Esophagus muscularis mucosa (tissue), 4 donors: ENCODE measurements at regions not wholly inside any gene's neighbourhood (a gene's known extent, or its start where the extent isn't known, plus 50 kb on each side); places are given as distances from the start of the nearest gene placed in this dataset.

Source experiments
- DNase-seq: peaks from one replicate; pipeline ENCODE4 v3.0.0-alpha.2; 2017; ENCODE audit errors: extremely low spot score
- H3K27ac ChIP-seq, 4 donors: fragments of 200-600 bp; sonication (generic); replicated peaks in 1 of 4; 1 replicate in 3 of 4; 2 replicates in 1 of 4; pipeline ENCODE4 v1.5.1; 2016 to 2019; ENCODE audit warnings: mild to moderate bottlenecking in 1 of 4
- H3K27me3 ChIP-seq, 4 donors: fragments of 200-600 bp; sonication (generic); one replicate each; pipeline versions ENCODE4 v1.5.1 to v1.6.0; 2016 to 2019
- H3K36me3 ChIP-seq, 4 donors: fragments of 200-600 bp; sonication (generic); one replicate each; pipeline ENCODE4 v1.5.1; 2016 to 2019
- H3K4me1 ChIP-seq, 4 donors: fragments of 200-600 bp; sonication (generic); one replicate each; pipeline ENCODE4 v1.5.1; 2016 to 2019
- H3K4me3 ChIP-seq, 4 donors: fragments of 200-600 bp; sonication (generic); 1 replicate in 2 of 4; 2 replicates in 2 of 4; pipeline ENCODE4 v1.5.1; 2016 to 2019; ENCODE audit warnings: mild to moderate bottlenecking in 4 of 4, moderate library complexity in 1 of 4
- H3K9me3 ChIP-seq, 4 donors: fragments of 200-600 bp; sonication (generic); 1 replicate in 3 of 4; 2 replicates in 1 of 4; pipeline ENCODE4 v1.5.1; 2016 to 2019
- EP300 ChIP-seq: sonication (generic); formaldehyde crosslinking; IDR thresholded peaks from one replicate; pipeline ENCODE4 v1.6.1; 2017; ENCODE audit warnings: antibody characterized with exemption
- POLR2A ChIP-seq: fragments of 450-650 bp; IDR thresholded peaks from one replicate; pipeline ENCODE4 v1.6.1; 2017; ENCODE audit warnings: antibody characterized with exemption, moderate library complexity, mild to moderate bottlenecking, low read depth
- POLR2AphosphoS5 ChIP-seq, 2 donors: sonication (generic); formaldehyde crosslinking; IDR thresholded peaks; one replicate each; pipeline ENCODE4 v1.6.1; 2017; ENCODE audit warnings: antibody characterized with exemption in 2 of 2
- WGBS: methylation state at CpG from one replicate; pipeline ENCODE4 v1.1.5; 2018; 5-methylcytosine and 5-hydroxymethylcytosine counted together
- intact Hi-C: fragments of 100-400 bp; cut with DNase I; formaldehyde crosslinking; loops from one replicate; pipeline ENCODE4 v1.15.1; 2023
- TF ChIP-seq, protein P1 (sequence below), 3 experiments: fragments of 200-600 bp in 2 of 3; fragments of 450-650 bp in 1 of 3; sonication (generic) in 2 of 3; IDR thresholded peaks; one replicate each; pipeline ENCODE4 v1.5.1; 2017 to 2019; ENCODE audit warnings: antibody characterized with exemption in 3 of 3, mild to moderate bottlenecking in 2 of 3, moderate library complexity in 1 of 3

- no peaks in the 10 kb centered on the region for H3K27me3 ChIP-seq
- intact Hi-C loops = no loop called here
Observed at GRCh38 chr5:124633209-124633608, 113.2 kb downstream of the ZNF608 start.

DNA sequence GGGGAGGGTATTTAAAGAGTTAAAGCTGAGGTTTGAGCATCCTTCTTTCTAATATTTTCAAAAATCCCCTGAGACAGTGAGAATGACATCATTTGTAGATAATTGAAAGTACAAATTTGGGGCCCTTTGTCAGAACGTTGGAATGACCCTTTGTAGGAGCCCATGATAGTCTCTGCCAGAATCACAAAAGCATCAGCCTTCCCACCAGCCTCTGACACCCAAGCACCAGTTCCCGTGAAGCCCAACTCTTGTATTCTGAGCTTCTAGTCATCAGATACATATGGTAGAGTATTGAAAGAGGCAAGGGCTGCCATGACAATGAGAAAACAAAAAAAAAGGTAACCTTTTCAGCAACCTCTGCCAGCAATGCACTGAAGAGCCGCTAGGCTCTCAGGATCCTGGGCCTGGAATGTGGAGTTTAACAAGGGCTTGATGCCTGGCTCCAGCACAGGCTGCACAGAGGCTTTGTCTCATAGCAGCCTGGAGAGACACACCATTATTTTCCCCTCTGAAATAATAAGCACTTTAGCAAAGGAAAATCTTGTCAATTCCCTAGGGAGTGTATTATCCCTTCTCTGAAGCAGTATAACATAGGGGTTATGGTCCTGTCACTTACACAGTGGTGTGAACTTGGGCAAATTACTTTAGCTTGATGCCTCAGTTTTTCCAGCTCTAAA lies 114.4 kb downstream of the ZNF608 start:
- Histone ChIP-seq H3K27me3 (no peaks in the 10 kb centered on the region), H3K4me3 (no peak overlapping the region), H3K9me3 (no peaks in the 10 kb centered on the region), H3K27ac (no peak overlapping the region), H3K36me3 (no peaks in the 10 kb centered on the region), H3K4me1 (peaks cover 8 to 30% (median 16%) of the 10 kb centered on the region in 4 donors)
- no peak for DNase-seq
- TF ChIP-seq, protein P1, sequence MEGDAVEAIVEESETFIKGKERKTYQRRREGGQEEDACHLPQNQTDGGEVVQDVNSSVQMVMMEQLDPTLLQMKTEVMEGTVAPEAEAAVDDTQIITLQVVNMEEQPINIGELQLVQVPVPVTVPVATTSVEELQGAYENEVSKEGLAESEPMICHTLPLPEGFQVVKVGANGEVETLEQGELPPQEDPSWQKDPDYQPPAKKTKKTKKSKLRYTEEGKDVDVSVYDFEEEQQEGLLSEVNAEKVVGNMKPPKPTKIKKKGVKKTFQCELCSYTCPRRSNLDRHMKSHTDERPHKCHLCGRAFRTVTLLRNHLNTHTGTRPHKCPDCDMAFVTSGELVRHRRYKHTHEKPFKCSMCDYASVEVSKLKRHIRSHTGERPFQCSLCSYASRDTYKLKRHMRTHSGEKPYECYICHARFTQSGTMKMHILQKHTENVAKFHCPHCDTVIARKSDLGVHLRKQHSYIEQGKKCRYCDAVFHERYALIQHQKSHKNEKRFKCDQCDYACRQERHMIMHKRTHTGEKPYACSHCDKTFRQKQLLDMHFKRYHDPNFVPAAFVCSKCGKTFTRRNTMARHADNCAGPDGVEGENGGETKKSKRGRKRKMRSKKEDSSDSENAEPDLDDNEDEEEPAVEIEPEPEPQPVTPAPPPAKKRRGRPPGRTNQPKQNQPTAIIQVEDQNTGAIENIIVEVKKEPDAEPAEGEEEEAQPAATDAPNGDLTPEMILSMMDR (IDR thresholded peaks at IDR 0.05) = no peak
- no peak for TF ChIP-seq POLR2AphosphoS5 (IDR thresholded peaks at IDR 0.05)
- no peak for TF ChIP-seq EP300
- intact Hi-C loops = no loop called here
- WGBS = 49% methylated on average over 3 of the region's 3 CpGs

More at GRCh38 chr5:124633209-124633608, 113.2 kb downstream of the ZNF608 start:
- DNase-seq = no peak
- Histone ChIP-seq H3K27ac (no peak overlapping the region), H3K9me3 (no peaks in the 10 kb centered on the region), H3K4me1 (peaks cover 8 to 28% (median 16%) of the 10 kb centered on the region in 4 donors), H3K4me3 (no peak overlapping the region), H3K36me3 (peaks cover 0 to 3% (median 0%) of the 10 kb centered on the region in 4 donors)
- 96% methylated on average over 5 of the region's 5 CpGs for WGBS
- TF ChIP-seq POLR2A (no peak), POLR2AphosphoS5 (IDR thresholded peaks at IDR 0.05) (no peak), EP300 (no peak)
- TF ChIP-seq, protein P1 (IDR thresholded peaks at IDR 0.05) = no peak

DNA sequence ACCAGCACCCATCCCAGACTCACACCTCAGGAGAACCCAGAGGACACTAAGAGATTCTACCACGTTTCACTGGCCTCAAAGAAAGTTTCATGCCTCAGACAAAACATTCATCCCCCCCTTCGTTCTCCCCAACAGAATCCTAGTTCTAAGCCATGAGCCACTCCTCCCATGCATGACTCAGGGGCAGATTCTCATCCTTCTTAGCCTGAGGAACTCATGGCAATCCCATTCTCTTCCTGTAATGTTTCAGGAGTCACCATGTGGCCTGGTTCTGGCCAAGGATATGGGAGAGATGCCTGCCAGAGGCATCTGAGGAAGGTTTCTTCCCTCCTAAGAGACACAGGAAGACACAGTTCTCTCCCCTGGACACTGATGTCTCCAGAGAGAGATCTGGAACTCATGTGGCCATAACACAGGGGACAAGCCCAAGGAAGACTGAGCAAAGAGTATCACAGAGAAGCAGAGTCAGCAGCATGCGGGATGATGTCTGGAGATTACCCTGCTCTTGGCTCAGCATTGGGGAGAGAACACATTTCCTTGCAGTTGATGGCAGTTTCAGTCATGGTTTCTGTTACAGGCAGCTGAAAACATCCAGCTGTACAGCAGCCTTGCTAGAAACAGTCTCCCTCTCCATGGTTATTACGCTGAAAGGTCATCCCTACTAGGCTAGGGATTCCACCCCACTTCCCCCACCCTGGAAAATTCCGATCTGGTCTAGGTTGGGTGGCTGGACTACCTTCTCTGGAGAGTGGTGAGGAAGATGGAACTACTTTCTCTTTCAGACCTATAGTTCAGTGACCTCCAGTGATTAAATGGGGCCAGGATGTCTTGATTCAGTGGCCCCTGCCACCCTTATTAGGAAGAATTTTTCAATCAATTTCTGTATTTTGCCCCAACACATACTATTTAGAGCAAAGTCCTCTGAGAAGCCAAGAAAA lies 115.4 kb downstream of the ZNF608 start:
- no peaks in the 10 kb centered on the region for H3K9me3 ChIP-seq

DNA sequence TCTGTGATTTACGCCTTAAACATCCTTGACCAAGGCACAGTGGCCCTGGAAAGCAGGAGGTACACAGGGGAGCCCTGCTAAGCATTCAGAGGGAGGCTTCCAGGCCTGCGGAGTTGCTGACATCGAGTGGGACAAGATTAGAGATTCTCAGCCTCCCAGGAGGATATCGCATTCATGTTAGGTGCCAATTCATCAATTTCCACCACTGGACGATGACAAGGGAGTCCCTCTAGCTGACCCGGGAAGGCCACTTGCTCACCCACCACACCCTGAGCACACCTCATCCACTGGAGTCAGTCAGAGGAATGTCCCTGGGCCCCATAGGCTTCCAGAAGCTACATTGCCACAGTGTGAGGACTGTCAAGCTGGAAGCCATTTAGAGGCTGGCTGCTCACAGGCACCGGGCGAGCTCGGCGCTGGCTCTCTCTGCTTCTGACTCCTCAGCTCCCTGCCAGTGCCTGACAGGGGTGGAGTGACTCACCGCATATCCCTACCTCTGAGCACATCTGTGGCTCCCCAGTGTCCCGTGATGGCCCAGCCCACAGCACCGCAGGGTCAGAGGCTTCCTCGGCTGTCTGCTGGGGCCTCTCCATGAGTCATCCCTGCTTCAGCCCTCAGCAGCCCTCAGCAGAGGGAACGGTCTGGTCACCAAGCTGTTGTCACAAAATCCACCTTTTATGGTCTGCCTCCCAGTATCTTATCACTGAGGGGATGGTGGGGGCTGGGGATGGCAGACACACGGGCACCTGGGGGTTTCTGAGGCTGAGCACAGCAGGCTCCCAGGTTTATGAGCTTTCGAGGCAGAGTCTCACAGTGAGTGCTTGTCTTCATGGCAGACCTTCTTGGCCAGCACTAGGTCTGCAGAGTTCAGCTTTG lies 117.5 kb downstream of the ZNF608 start:
- TF ChIP-seq, protein P1 (IDR thresholded peaks at IDR 0.05) = no peak
- TF ChIP-seq EP300 (no peak), POLR2A (no peak), POLR2AphosphoS5 (IDR thresholded peaks at IDR 0.05) (no peak)
- H3K36me3 ChIP-seq = no peaks in the 10 kb centered on the region
- H3K4me3 ChIP-seq = no peak overlapping the region
- peaks cover 0 to 17% (median 2%) of the 10 kb centered on the region in 4 donors for H3K4me1 ChIP-seq
- H3K27ac ChIP-seq = no peak overlapping the region
- no peaks in the 10 kb centered on the region for H3K27me3 ChIP-seq
- intact Hi-C loops = no loop called here
- no peaks in the 10 kb centered on the region for H3K9me3 ChIP-seq
- no peak for DNase-seq
- 80% methylated on average over 7 of the region's 17 CpGs for WGBS

More for the DNA sequence above, 115.4 kb downstream of the ZNF608 start:
- no peak for DNase-seq
- no peak overlapping the region for H3K4me3 ChIP-seq
- peaks cover 8 to 30% (median 16%) of the 10 kb centered on the region in 4 donors for H3K4me1 ChIP-seq
- 84% methylated on average over 5 of the region's 5 CpGs for WGBS
- intact Hi-C loops = no loop called here
- TF ChIP-seq POLR2A = no peak
- no peak for TF ChIP-seq EP300
- TF ChIP-seq, protein P1 (IDR thresholded peaks at IDR 0.05) = no peak
- TF ChIP-seq POLR2AphosphoS5 (IDR thresholded peaks at IDR 0.05) = no peak
- no peaks in the 10 kb centered on the region for H3K27me3 ChIP-seq
- no peak overlapping the region for H3K27ac ChIP-seq
- no peaks in the 10 kb centered on the region for H3K36me3 ChIP-seq
